Thymus (tissue), 11 donors: ENCODE measurements at regions not wholly inside any gene's neighbourhood (a gene's known extent, or its start where the extent isn't known, plus 50 kb on each side); places are given as distances from the start of the nearest gene placed in this dataset.
"Not testable (repeated sequence)": the region's sequence is repeated elsewhere in the genome, so short reads cannot be mapped to it uniquely, and the experiment has no call there.

ENCODE experiments used
- DNase-seq, 9 donors: peaks; one replicate each; pipeline ENCODE4 v3.0.0-alpha.2; 2013; ENCODE audit warnings: low spot score in 9 of 9, low read depth in 6 of 9, missing footprints in 1 of 9
- H3K27ac ChIP-seq, 2 donors: one replicate each; pipeline ENCODE4 v1.5.1; 2013; ENCODE audit warnings: control low read depth in 1 of 2, low read depth in 1 of 2, low read length in 1 of 2, mild to moderate bottlenecking in 1 of 2, moderate library complexity in 1 of 2
- H3K27me3 ChIP-seq, 2 donors: one replicate each; pipeline ENCODE4 v1.5.1; 2013; ENCODE audit warnings: low read length in 1 of 2; ENCODE audit not compliant: control insufficient read depth in 2 of 2, insufficient read depth in 1 of 2
- H3K36me3 ChIP-seq, 2 donors: one replicate each; pipeline ENCODE4 v1.5.1; 2013; ENCODE audit warnings: low read length in 1 of 2, mild to moderate bottlenecking in 1 of 2, moderate library complexity in 1 of 2; ENCODE audit not compliant: control insufficient read depth in 2 of 2, insufficient read depth in 2 of 2
- H3K4me1 ChIP-seq, 2 donors: one replicate each; pipeline ENCODE4 v1.5.1; 2013; ENCODE audit warnings: low read length in 2 of 2; ENCODE audit not compliant: control insufficient read depth in 2 of 2, insufficient read depth in 2 of 2
- H3K4me3 ChIP-seq, 2 donors: one replicate each; pipeline ENCODE4 v1.5.1; 2013; ENCODE audit warnings: low read length in 2 of 2, control low read depth in 1 of 2, mild to moderate bottlenecking in 1 of 2
- H3K9me3 ChIP-seq, 2 donors: one replicate each; pipeline ENCODE4 v1.5.1; 2013; ENCODE audit warnings: low read length in 1 of 2, mild to moderate bottlenecking in 1 of 2; ENCODE audit not compliant: control insufficient read depth in 2 of 2, insufficient read depth in 1 of 2
- WGBS: extraction: QIAGEN DNeasy Blood & Tissue Kit; methylation state at CpG from one replicate; pipeline ENCODE4 v1.1.7; 2013; 5-methylcytosine and 5-hydroxymethylcytosine counted together
- donor health status: healthy.

DNA sequence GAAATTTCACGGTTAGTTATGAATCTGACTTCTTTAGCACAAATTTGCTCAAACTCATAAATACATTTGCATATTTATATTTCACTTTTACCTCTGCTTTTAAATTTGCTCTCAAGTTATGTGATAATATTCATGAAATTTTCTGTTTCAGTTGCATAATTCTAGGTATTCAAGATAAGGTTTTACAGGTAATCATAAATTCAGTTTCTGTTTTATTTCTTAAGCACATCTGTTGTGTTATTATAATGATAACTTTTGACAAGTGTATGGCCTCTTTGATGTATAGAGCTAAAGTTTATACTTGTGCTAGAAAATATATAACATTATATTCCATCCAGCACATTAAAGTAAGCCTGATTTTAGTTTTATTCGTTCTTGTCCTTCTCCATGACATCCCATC is 308.1 kb downstream of the SLC7A11 start:
- Histone ChIP-seq H3K4me1 (no peaks in the 10 kb centered on the region), H3K27ac (no peak overlapping the region), H3K36me3 (no peaks in the 10 kb centered on the region), H3K4me3 (no peak overlapping the region), H3K9me3 (no peaks in the 10 kb centered on the region), H3K27me3 (no peaks in the 10 kb centered on the region)
- DNase-seq, result no peak
- WGBS, result 94% methylated on average over 2 of the region's 2 CpGs

DNA sequence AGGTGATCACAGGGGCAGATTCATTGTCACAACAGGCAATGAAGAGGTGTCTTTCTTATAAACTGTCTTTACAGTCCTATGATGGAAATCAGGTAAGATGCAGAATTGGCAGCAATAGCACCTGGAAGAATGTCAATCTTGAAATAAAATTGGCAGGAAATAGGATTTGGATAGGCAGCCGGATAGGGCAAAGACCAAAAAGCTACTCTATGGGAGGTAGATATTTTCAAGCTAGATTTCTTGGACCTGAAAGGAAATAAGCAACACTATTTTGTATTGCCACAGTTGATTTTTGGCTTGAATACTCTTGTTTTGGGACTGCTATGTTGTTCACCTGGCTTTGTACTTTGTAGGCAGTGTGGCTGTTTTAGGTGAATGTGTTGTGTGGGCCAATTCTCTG is 314.2 kb downstream of the SLC7A11 start:
- WGBS, result 91% methylated on average over 1 of the region's 1 CpG
- Histone ChIP-seq H3K4me1 (no peaks in the 10 kb centered on the region), H3K9me3 (no peaks in the 10 kb centered on the region), H3K27ac (no peak overlapping the region), H3K4me3 (no peak overlapping the region), H3K36me3 (no peaks in the 10 kb centered on the region), H3K27me3 (no peaks in the 10 kb centered on the region)
- DNase-seq, result no peak

- Histone ChIP-seq H3K36me3 (no peaks in the 10 kb centered on the region), H3K4me1 (no peaks in the 10 kb centered on the region), H3K4me3 (no peak overlapping the region), H3K27ac (no peak overlapping the region), H3K9me3 (no peaks in the 10 kb centered on the region), H3K27me3 (no peaks in the 10 kb centered on the region)
- DNase-seq, result no peak
- WGBS, result 89% methylated on average over 3 of the region's 3 CpGs
Observed at GRCh38 chr4:137923494-137923893, 318.7 kb downstream of the SLC7A11 start.

DNA sequence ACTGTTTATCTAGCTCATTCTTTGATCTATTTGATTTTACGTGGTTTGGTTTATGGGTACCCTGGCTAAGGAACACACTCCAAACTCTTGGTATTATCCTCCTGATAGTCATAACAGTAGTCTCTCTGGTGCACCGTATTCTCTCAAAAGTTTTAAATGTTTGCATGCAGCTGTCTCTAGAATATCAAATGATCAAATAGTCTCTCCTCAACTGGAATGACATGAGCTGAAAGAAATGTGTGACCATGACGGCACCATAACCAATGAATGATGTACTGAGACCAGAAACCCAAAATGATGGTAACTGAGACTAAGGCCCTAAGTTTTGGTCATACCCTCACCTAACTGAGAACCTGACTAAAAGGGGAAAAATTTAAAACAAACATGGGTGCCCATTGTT is 319.4 kb downstream of the SLC7A11 start:
- DNase-seq, result no peak
- Histone ChIP-seq H3K4me3 (no peak overlapping the region), H3K4me1 (no peaks in the 10 kb centered on the region), H3K36me3 (no peaks in the 10 kb centered on the region), H3K9me3 (no peaks in the 10 kb centered on the region), H3K27me3 (no peaks in the 10 kb centered on the region), H3K27ac (no peak overlapping the region)
- 93% methylated on average over 3 of the region's 3 CpGs for WGBS

GRCh38 chr4:137909529-137910309 is 332.4 kb downstream of the SLC7A11 start:
- H3K27ac ChIP-seq, result no peak overlapping the region
- whole genome bisulfite sequencing, result 84% methylated on average over 8 of the region's 8 CpGs
- no peaks in the 10 kb centered on the region for H3K27me3 ChIP-seq
- H3K4me1 ChIP-seq, result no peaks in the 10 kb centered on the region
- no peak overlapping the region for H3K4me3 ChIP-seq
- no peak for DNase-seq
- no peaks in the 10 kb centered on the region for H3K9me3 ChIP-seq
- no peaks in the 10 kb centered on the region for H3K36me3 ChIP-seq

DNA sequence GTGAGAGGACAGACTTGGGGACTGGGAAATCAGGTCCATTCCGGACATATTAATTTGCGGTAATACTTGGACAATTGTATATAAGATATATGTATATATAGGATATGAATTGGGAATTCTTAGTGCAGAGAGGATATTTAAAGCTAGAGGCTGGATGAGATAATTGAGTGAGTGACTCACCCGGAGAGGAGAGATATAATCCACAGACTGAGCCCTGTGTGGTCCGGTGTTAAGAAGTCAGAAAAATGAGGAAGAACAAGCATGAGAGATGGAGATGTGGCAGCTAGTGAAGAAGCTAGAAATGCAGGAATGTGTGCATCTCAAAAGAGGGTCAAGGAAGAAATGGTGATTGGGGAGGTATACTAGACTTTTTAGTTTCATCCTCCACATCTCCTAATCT is 336.2 kb downstream of the SLC7A11 start:
- WGBS, result 93% methylated on average over 4 of the region's 4 CpGs
- Histone ChIP-seq H3K27ac (no peak overlapping the region), H3K9me3 (no peaks in the 10 kb centered on the region), H3K36me3 (no peaks in the 10 kb centered on the region), H3K27me3 (no peaks in the 10 kb centered on the region), H3K4me3 (no peak overlapping the region), H3K4me1 (no peaks in the 10 kb centered on the region)
- DNase-seq, result no peak

DNA sequence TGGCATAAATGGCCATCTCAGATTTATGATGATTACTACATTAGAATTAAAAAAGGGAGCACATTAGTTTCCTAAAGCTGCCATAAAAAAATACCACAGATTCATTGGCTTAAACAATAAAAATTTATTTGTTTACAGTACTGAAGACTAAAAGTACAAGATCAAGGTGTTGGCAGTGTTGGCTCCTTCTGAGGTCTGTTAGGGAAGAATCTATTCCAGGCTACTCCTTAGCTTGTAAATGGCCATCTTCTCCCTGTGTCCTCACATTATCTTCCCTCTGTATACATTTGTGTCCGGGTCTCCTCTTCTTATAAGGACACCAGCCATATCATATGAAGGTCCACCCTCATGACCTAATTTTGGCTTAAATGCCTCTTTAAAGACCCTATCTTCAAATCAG is 341.0 kb downstream of the SLC7A11 start:
- no peaks in the 10 kb centered on the region for H3K9me3 ChIP-seq

GRCh38 chr4:137896221-137896737 is 345.9 kb downstream of the SLC7A11 start:
- Histone ChIP-seq H3K36me3 (no peaks in the 10 kb centered on the region), H3K9me3 (no peaks in the 10 kb centered on the region), H3K27ac (no peak overlapping the region), H3K4me1 (no peaks in the 10 kb centered on the region), H3K27me3 (no peaks in the 10 kb centered on the region), H3K4me3 (no peak overlapping the region)
- no peak for DNase-seq
- WGBS, result 96% methylated on average over 5 of the region's 5 CpGs

More for the DNA sequence above, 341.0 kb downstream of the SLC7A11 start:
- no peak for DNase-seq
- no peaks in the 10 kb centered on the region for H3K27me3 ChIP-seq
- WGBS, result 98% methylated on average over 1 of the region's 1 CpG
- H3K27ac ChIP-seq, result no peak overlapping the region
- no peaks in the 10 kb centered on the region for H3K4me1 ChIP-seq
- H3K4me3 ChIP-seq, result no peak overlapping the region
- no peaks in the 10 kb centered on the region for H3K36me3 ChIP-seq

DNA sequence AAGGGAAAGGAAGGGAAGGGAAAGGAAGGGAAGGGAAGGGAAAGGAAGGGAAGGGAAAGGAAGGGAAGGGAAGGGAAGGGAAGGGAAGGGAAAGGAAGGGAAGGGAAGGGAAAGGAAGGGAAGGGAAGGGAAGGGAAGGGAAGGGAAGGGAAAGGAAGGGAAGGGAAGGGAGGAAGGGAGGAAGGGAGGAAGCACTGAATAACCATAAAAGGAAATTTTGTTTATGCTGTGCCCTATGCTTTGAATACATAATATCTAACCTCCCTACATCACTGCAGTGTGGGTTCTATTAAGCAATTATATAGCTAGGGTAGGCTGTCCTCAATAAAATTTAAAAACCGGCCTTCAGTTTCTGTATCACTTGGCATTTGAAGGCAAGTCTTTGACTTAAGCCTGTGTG is 346.6 kb downstream of the SLC7A11 start:
- not testable (repeated sequence) for H3K27ac ChIP-seq, H3K36me3 ChIP-seq, H3K9me3 ChIP-seq, H3K27me3 ChIP-seq, H3K4me3 ChIP-seq, H3K4me1 ChIP-seq, DNase-seq
- 100% methylated on average over 1 of the region's 1 CpG for WGBS
